WERI-Rb-1 (cell line): ENCODE measurements at regions not wholly inside any gene's neighbourhood (a gene's known extent, or its start where the extent isn't known, plus 50 kb on each side); places are given as distances from the start of the nearest gene placed in this dataset.

Experiments used
- DNase-seq: peaks from one replicate; pipeline ENCODE4 v3.0.0-alpha.2; 2020
- H3K27ac ChIP-seq: fragments of 250-450 bp; sonication (Bioruptor Pico); 2 replicates; pipeline ENCODE4 v1.5.1; 2020; ENCODE audit warnings: mild to moderate bottlenecking, moderate library complexity
- H3K27me3 ChIP-seq: fragments of 250-450 bp; sonication (Bioruptor Pico); 2 replicates; pipeline ENCODE4 v1.5.1; 2021; ENCODE audit warnings: mild to moderate bottlenecking, low read depth, moderate library complexity; ENCODE audit not compliant: insufficient read depth, severe bottlenecking
- H3K36me3 ChIP-seq: fragments of 250-450 bp; sonication (Bioruptor Pico); 2 replicates; pipeline ENCODE4 v1.5.1; 2020; ENCODE audit warnings: mild to moderate bottlenecking, moderate library complexity
- H3K4me3 ChIP-seq: 2 replicates; pipeline ENCODE4 v1.5.1; 2011; ENCODE audit warnings: low read depth, mild to moderate bottlenecking, control low read depth, low read length
- H3K9me3 ChIP-seq: fragments of 250-450 bp; sonication (Bioruptor Pico); 2 replicates; pipeline ENCODE4 v1.5.1; 2021; ENCODE audit warnings: mild to moderate bottlenecking, moderate library complexity; ENCODE audit not compliant: severe bottlenecking
- TF ChIP-seq, protein P1 (sequence below): IDR thresholded peaks from 2 replicates; pipeline ENCODE4 v1.5.1; 2011; ENCODE audit warnings: low read depth, mild to moderate bottlenecking, control low read depth, inconsistent platforms, low read length

DNA sequence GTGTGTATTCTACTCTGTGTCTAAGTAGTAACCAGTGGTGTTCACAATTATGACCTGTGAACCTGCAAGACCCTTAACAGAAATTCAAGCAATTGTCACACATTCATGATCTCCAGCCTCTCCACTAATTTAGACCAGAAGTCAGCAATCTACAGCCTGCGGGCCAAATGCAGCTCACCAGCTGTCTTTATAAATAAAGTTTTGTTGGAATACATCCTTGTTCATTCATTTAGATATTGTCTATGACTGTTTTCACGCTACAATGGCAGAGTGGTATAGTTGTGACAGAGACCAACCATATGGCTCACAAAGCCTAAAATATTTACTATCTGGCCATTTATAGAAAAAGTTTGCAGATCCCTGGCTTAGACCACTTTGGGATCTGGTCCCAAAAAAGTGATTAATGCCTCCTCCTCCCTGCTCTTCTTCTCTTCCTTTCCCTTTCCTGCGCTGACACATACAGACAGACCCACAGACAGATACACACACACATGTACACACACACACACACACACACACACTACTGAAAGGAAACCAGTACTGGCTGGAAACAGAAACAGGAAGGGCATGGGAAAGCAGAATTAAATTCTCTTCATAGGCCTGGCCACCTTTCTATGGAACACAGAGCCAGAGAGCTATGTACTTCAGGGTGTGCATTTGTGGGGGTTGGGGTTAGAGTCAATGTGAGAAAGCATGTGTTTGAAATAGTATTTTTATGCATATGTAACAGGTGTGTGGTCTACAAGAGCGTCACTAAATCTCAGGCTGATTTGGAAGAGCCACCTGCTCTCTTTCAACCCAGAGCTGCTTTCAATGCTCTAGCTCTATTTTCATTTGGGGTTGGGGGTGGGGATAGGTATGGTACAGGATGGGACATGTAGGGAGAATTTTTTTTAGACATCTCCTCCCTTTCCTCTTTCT lies 49.7 kb upstream of the TMEM164 start:
- TF ChIP-seq, protein P1, sequence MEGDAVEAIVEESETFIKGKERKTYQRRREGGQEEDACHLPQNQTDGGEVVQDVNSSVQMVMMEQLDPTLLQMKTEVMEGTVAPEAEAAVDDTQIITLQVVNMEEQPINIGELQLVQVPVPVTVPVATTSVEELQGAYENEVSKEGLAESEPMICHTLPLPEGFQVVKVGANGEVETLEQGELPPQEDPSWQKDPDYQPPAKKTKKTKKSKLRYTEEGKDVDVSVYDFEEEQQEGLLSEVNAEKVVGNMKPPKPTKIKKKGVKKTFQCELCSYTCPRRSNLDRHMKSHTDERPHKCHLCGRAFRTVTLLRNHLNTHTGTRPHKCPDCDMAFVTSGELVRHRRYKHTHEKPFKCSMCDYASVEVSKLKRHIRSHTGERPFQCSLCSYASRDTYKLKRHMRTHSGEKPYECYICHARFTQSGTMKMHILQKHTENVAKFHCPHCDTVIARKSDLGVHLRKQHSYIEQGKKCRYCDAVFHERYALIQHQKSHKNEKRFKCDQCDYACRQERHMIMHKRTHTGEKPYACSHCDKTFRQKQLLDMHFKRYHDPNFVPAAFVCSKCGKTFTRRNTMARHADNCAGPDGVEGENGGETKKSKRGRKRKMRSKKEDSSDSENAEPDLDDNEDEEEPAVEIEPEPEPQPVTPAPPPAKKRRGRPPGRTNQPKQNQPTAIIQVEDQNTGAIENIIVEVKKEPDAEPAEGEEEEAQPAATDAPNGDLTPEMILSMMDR, result no peak

More for the DNA sequence above, 49.7 kb upstream of the TMEM164 start:
- Histone ChIP-seq H3K27me3 (no peaks in the 10 kb centered on the region), H3K27ac (no peak overlapping the region), H3K9me3 (no peaks in the 10 kb centered on the region), H3K36me3 (no peaks in the 10 kb centered on the region), H3K4me3 (no peak overlapping the region)
- no peak for DNase-seq
